ENCODE measurements at regions not wholly inside any gene's neighbourhood (a gene's known extent, or its start where the extent isn't known, plus 50 kb on each side); places are given as distances from the start of the nearest gene placed in this dataset.

GRCh38 chr12:38116968-38117367, 199.6 kb upstream of the ALG10B start:
- Histone ChIP-seq H3K27ac (ENCODE audit: control insufficient read depth, insufficient read depth, low read length) (no peak overlapping the region), H3K4me2 (ENCODE audit: control insufficient read depth, extremely low read depth, insufficient read depth, low read depth, low read length) (no peak overlapping the region), H3K4me3 (ENCODE audit: control insufficient read depth in 2 of 3, extremely low read depth in 1 of 3, insufficient read depth in 2 of 3, low read depth in 1 of 3, low read length in 3 of 3) (no peak overlapping the region), H3K4me1 (ENCODE audit: control insufficient read depth, extremely low read depth, insufficient read depth, low read length) (no peaks in the 10 kb centered on the region), H2AFZ (ENCODE audit: control insufficient read depth, low read length) (no peak overlapping the region), H4K20me1 (ENCODE audit: control insufficient read depth, extremely low read depth, insufficient read depth, low read length) (no peaks in the 10 kb centered on the region), H3K79me2 (ENCODE audit: control insufficient read depth, insufficient read depth, low read length) (no peaks in the 10 kb centered on the region), H3K36me3 (ENCODE audit: control insufficient read depth in 2 of 2, extremely low read depth in 1 of 2, insufficient read depth in 2 of 2, low read length in 2 of 2) (no peaks in the 10 kb centered on the region), H3K9me3 (ENCODE audit: control insufficient read depth, low read depth, low read length) (peaks cover 6% of the 10 kb centered on the region), H3K27me3 (ENCODE audit: control insufficient read depth, extremely low read depth, insufficient read depth, low read length) (no peaks in the 10 kb centered on the region), H3K9me1 (ENCODE audit: control insufficient read depth, extremely low read depth, insufficient read depth, low read length) (no peaks in the 10 kb centered on the region), H3K9ac (ENCODE audit: control insufficient read depth, extremely low read depth, insufficient read depth, low read length) (no peak overlapping the region)
- dilution Hi-C loops (cut with MboI; ENCODE audit: extremely low pct_ligation_motif_present, low sequenced_read_pairs) = no loop called here
- DNase-seq (ENCODE audit: low read depth, low spot score) (no peak), FAIRE-seq (no peak)
- TF ChIP-seq CTCF (optimal IDR thresholded peaks at IDR 0.05 in 1 of 3, IDR thresholded peaks at IDR 0.05 in 1 of 3, conservative IDR thresholded peaks at IDR 0.05 in 1 of 3; ENCODE audit: extremely low read depth in 1 of 3, insufficient read depth in 2 of 3, low read length in 3 of 3) (no peak), EZH2 (IDR thresholded peaks at IDR 0.05; ENCODE audit: low read length) (no peak)

- Histone ChIP-seq H3K4me3 (ENCODE audit: control insufficient read depth in 2 of 3, extremely low read depth in 1 of 3, insufficient read depth in 2 of 3, low read depth in 1 of 3, low read length in 3 of 3) (no peak overlapping the region), H3K4me1 (ENCODE audit: control insufficient read depth, extremely low read depth, insufficient read depth, low read length) (no peaks in the 10 kb centered on the region), H3K9me3 (ENCODE audit: control insufficient read depth, low read depth, low read length) (peaks cover 6% of the 10 kb centered on the region), H3K9me1 (ENCODE audit: control insufficient read depth, extremely low read depth, insufficient read depth, low read length) (no peaks in the 10 kb centered on the region), H2AFZ (ENCODE audit: control insufficient read depth, low read length) (no peak overlapping the region), H3K27ac (ENCODE audit: control insufficient read depth, insufficient read depth, low read length) (no peak overlapping the region), H4K20me1 (ENCODE audit: control insufficient read depth, extremely low read depth, insufficient read depth, low read length) (no peaks in the 10 kb centered on the region), H3K79me2 (ENCODE audit: control insufficient read depth, insufficient read depth, low read length) (no peaks in the 10 kb centered on the region), H3K36me3 (ENCODE audit: control insufficient read depth in 2 of 2, extremely low read depth in 1 of 2, insufficient read depth in 2 of 2, low read length in 2 of 2) (no peaks in the 10 kb centered on the region), H3K9ac (ENCODE audit: control insufficient read depth, extremely low read depth, insufficient read depth, low read length) (no peak overlapping the region), H3K27me3 (ENCODE audit: control insufficient read depth, extremely low read depth, insufficient read depth, low read length) (no peaks in the 10 kb centered on the region), H3K4me2 (ENCODE audit: control insufficient read depth, extremely low read depth, insufficient read depth, low read depth, low read length) (no peak overlapping the region)
- no peak for DNase-seq (ENCODE audit: low read depth, low spot score)
- TF ChIP-seq CTCF (optimal IDR thresholded peaks at IDR 0.05 in 1 of 3, IDR thresholded peaks at IDR 0.05 in 1 of 3, conservative IDR thresholded peaks at IDR 0.05 in 1 of 3; ENCODE audit: extremely low read depth in 1 of 3, insufficient read depth in 2 of 3, low read length in 3 of 3) = no peak
- no peak for TF ChIP-seq EZH2 (IDR thresholded peaks at IDR 0.05; ENCODE audit: low read length)
- no peak for FAIRE-seq
- dilution Hi-C loops (cut with MboI; ENCODE audit: extremely low pct_ligation_motif_present, low sequenced_read_pairs) = no loop called here
These were observed 197.9 kb upstream of the ALG10B start for GRCh38 chr12:38118632-38119031.

All from keratinocyte (primary cell).